HG03354 (cell line): ENCODE measurements at regions not wholly inside any gene's neighbourhood (a gene's known extent, or its start where the extent isn't known, plus 50 kb on each side); places are given as distances from the start of the nearest gene placed in this dataset.

ENCODE experiments used
- ATAC-seq: cut with Tn5 transposase; IDR thresholded peaks from one replicate; pipeline ENCODE4 v1.9.1; 2021; ENCODE audit warnings: mild to moderate bottlenecking; ENCODE audit not compliant: unreplicated experiment, poor library complexity, severe bottlenecking

DNA sequence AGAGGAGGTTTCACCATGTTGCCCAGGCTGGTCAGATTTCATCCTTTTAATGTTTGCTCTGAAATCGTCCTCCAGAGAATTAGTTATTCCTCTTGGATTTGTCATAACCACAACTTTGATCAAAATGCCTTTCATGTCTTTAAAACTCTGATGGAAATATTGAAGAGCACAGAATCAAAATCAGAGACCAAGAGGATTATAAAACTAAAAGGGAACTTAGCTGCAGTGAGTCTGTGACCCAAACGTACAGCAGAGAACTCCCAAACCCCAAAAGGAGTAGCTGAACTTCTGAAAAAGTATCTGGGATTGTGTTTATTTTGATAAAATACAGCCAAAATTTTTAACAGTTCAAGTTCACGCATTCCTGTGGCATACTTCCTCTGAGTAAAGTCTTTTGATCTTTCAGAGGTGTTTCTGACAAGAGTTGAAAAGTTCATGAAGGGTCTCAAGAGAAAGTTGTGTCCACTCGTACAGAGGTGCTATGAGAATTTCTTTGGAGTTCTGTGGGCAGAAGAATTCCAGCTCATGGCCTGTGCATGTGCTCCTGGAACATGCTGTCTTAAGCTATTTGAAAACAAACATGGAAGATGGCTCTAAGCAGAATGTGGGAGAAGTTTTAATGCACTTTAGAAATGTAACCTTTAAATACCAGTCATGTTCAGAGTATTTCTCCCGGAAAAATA lies 124.0 kb downstream of the ESM1 start:
- ATAC-seq = no peak

DNA sequence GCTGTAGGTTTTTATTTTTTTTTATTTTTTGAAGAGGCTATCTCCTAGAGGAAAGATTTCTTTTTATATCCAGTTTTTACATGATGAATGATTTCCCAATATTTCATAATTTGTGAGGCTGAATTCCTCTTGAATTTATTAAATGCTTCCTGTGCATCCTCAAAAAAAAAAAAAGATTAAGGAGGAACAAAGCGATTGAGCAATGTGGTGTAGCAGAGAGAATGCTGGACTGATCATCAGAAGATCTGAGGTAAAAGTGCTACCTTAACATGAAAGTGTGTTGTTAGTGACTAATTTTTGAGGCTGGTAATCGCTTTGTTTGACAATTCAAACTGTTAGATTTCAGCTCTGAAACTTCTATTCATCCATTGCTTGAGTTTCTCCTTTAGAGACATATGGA lies 125.1 kb downstream of the ESM1 start:
- no peak for ATAC-seq

DNA sequence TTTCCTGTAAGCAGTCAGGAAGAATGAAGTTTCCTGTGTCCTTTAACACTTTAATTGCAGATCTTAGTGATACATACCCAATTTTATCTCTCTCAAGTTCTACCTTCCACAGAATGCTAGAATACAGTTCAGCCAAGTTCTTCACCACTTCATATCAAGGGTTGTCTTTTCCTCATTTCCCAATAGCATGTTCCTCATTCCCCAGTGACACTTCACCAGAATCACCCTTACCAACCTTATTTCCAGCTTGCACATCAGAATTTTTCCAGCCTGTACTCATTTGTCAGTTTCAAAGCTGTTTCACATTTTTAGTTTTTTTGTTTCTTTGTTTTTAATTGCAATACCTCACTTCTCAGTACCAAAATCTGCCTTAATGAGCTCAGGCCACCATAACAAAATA lies 126.1 kb downstream of the ESM1 start:
- ATAC-seq = no peak

DNA sequence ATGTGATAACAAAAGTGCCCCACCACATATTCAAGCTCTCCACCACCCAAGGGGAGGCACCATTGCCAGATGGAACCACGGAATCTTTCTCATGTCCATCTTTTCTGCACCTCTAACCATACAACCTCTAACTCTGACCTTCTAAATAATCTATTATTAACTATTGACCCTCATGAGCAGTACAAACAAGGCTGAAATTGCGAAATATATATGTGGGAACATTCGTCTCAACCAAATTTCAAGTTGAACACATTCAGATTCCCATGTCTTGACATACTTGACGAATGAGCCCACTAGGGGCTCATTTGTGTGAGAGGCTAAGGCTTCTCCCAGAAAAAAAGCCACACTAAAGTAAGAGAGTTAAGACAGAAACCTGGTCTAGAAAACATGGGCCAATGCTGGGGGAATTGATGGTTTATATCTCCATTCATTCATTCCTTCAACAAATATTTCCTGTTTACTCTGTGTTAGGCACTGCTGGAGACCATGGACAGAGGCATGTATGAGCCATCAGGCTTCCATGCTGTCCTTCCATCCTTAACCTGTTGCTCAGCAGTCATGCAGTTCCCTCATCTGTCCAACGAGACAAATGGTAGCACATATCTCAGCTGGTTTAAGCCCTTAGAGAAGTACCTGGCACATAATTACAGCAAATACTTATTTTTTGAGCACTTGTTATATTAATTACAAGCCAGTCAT lies 130.4 kb downstream of the ESM1 start:
- ATAC-seq = no peak

DNA sequence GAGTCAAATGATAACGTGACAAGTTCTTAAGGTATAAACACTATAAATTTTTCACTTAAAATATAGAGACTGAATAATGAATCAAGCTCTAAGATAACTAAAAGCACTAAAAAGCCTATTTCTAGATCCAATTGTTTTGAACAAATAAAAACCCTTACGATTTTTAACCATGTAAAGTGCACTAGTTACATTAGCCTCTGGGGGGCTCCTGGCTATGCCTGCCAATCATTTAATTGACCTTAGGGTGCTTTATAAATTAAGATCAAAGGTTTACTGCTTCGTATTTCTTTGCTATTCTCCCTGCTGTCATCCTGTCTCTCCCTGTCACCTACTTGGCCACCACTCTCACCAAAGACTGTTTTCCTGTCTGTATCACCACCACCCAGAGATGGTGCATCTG lies 133.4 kb downstream of the ESM1 start:
- ATAC-seq = no peak

DNA sequence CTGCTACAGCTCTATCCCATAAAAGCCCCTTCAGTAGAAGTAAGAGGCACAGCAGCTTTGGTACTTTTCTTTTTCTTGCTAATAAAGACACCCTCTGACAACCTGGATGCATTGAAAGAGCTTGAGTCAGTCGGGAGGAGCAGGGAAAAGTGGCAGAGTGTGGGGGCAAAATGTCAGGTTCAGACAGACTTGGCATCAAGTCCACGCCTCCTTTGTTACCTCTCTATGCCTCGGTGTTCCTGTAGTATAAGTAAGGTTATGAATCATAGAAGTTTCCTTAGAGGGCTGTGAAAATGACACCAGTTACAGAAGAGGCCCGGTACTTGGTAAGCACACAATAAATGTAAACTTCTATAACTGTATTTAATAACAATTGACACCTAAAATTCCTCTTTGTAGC lies 133.9 kb downstream of the ESM1 start:
- ATAC-seq = no peak

DNA sequence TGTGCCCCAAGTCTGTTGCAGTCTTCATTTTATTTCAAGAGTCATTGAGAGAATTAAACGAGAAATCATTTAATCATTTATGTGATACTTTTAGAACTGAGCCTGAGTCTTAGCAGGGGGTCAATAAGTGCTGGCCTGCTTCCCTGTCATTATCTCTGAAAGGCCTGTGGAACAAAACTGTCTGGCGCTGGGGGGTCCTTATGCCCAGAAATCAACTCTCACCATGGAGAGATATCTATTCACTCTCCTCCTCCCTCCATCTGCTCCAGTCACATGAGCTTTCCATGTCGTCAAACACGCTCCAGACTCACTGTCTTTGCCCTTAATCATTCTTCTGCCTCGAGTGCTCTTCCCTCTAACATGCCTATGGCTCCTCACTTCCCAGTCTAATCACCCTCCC lies 136.8 kb downstream of the ESM1 start:
- ATAC-seq = no peak

DNA sequence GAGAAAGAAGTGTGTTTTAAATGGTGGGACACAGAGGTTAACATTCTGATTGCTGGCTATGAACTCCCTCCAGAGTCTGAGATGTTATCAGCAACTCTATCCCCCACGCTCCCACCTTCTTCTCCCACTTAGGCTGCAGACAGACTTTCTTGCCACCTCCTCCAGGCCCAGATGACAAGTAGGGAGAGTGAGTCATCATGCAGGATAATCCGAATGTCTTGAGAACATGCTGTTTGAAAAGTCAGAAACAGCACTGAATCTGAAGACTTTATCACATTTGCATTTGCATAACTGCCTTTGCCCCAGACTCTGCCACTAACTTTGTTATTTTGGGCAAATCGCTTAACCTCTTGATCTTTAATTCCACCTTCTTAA lies 139.8 kb downstream of the ESM1 start:
- ATAC-seq = no peak

DNA sequence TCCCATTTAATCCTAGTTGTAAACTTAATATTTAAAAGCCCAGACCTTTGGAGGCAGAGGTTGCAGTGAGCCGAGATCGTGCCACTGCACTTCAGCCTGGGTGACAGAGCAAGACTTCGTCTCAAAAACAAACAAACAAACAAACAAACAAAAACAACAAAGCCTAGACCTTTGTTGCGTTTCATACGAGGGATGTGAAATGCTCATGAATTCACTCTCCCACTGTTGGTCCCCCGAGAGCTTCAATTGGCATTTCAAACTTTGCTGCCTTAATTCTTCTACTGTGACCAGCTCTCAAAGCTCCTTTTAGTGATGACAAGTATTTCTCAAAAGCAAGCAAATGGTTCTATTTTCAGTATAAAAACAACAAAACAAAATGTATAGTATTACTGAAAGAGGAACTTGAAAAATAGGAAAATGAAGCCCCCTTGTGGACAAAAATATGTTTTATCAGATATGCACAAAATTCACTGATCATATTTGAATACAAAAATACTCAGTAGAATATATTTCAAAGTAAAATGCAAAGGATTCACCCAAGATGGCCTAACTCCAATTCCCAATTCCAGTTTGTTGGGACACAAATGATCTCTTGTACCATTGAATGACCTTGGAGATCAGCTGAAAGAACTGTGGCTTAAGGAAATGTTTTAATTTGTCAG lies 140.4 kb downstream of the ESM1 start:
- no peak for ATAC-seq

DNA sequence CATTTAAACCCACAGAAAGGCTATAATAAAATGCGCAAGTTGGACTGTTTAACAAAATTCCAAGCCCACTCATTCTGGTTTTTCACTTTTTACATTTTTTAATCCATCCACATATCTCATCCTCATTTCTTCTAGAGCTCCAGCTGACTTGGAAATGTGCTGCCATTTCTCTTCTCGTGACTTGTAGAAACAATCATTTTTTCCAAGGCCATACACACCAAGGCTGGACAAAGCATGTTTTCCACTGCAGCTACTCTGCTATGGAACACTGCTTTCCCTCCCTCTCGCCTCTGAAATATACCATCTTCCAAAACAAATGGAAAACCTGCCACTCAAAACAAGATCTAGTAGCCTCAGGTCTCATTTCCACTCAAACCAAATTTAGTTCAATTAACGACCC lies 141.1 kb downstream of the ESM1 start:
- no peak for ATAC-seq

DNA sequence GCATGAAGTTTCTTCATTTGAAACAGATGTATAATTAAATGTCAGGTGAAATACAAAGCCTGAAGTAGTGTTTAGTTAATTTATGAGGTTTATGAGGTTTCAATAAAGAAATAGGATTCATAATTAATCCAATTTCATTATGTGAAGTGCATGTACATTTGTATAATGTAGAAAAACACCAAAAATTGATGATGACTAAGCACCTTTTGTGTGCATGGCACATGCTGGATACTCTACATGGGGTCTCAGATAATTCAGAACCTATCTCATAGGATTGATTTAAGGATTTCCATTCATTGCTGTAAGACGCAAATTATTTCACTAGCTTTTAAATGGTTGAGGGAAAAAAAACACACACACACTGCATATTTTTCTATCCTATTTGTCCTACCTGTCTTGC lies 143.9 kb downstream of the ESM1 start:
- no peak for ATAC-seq

DNA sequence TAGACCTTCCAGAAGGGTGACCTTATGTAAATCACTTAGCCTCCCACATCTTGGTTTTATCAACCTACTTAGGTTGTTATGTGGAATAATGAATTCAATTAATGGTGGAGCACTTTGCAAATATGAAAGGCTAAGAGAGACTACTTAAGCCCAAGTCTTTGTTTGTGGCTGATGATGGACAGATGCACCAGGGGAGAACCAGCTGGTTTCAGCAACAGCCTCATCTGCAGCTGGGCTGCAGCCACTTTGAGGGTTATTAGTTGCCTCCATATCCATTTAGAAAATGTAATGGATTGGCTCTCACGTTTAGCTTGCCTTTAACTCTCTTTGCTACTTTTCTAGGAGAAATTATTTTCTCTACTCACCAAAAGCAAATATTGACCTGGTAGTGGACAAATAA lies 146.6 kb downstream of the ESM1 start:
- no peak for ATAC-seq

DNA sequence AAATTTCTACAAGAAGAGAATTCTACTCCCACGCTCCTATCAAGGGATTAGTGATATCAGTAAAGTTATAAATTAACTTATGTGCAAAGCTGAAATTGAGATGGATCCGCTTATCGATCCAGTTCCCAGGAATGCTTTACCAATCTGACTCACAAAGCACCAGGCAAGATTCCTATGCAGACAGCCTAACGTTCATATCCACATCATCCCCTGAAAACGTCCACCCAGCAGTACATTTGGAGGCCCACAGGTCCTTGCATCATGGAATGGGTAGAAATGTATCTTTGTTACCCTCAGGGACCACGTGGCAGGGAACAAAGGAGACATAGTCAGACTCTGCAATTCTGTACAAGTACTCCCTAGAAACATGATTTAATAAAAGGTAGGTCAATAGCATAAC lies 147.4 kb downstream of the ESM1 start:
- ATAC-seq = no peak

DNA sequence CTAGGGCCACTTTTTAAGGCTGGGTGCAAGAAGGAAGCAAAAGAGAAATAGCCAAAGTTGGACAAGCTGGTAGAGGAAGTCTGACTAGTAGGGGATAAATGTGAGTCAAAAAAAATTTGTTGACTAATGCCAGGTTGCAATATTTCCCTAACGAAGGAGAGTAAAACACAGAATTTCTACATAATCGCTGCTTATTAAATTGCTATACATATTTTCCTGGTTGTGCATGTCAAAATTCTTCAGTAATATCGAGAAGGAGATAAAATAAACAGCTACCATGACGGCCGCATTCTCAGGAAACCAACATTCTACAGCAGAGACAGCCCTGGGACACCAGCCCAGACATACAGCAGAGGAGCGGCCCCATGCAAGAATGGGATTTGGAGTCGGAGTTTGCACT lies 148.3 kb downstream of the ESM1 start:
- no peak for ATAC-seq

DNA sequence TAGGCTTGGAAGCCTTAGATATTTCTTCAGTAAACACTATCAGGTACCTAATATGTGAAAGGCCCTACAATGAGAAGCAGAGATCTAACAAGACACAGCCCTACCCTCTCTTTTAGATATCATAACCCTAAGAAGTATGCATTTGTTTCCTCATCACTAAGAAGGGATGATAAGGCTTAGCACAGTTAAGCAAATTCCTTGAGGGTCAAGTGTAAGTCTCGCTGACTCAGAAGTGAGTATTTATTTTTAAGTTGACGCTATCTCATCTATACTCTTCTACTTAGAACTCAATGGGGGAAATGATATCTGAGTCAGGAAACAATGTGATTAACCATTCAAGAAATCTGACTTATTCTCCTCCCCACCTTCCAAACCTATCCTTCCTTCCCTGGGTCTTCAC lies 149.7 kb downstream of the ESM1 start:
- no peak for ATAC-seq

DNA sequence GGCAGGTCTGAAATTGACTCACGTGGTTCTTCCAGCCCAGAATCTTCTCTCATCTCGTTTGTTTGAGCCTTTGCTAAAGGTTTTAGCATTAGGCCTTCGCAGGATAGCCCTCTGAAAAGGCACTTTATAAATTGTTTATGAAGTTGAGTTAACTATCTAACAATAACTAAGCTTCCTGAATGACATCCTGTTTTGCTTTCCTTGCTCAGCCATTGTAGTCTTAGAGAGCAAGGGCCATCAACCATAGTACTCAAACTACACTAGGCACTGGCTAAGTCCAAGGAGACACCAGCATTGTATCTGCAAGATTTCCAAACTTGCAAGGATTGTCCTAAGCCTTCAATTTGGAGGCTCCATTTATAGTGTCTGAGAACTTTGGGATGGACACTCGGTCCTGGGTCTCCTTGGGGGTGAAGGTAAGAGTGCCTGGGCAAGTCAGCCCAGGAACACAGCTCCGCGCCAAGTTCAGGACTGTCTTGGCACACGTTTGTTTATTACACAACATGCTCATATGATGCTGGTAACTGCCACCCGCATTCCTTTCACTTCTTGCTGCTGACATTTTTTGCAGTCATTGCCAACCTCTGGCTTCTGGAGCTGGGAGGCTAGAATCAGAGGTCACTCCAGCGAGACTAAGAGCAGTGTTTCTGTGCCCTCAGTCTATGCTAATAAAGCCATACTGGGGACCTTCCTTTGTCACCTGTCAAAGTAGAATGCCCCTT lies 151.1 kb downstream of the ESM1 start:
- no peak for ATAC-seq

DNA sequence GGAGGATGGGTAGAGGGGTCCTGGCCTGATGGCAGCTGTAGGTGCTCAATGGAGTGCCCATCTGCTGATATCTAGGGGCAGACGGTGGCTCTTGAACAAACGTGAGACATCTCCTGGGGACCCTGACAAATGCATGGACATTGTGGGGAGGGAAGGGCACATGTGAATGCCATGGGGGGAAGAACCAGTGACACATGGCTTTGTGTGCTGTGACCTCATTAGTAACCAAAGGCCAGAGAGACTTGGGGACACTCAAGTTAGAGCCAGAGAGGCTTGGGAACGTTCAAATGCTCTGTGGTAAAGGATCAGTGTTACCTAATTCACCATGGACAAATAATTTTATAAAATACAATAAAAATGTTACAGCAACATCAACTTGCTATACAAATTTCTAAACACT lies 151.8 kb downstream of the ESM1 start:
- no peak for ATAC-seq

DNA sequence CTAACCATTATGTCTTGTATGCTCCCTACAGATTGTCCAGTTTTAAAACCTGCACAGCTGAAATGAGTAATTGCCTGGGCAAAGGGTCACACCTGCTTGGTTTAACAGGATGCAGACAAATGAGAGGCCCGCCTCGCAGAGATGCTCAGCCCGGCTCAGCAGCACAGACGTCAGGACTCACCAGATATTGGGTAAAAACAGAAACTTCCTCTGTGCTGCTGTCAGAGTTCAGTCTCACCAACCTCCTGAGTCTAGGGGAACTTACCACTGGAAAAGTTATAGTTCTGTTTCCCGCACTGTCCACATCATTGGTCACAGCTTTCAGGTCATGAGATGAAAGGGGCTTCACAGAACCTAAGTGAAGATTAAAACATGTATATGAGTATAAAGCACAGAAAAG lies 152.5 kb downstream of the ESM1 start:
- no peak for ATAC-seq

DNA sequence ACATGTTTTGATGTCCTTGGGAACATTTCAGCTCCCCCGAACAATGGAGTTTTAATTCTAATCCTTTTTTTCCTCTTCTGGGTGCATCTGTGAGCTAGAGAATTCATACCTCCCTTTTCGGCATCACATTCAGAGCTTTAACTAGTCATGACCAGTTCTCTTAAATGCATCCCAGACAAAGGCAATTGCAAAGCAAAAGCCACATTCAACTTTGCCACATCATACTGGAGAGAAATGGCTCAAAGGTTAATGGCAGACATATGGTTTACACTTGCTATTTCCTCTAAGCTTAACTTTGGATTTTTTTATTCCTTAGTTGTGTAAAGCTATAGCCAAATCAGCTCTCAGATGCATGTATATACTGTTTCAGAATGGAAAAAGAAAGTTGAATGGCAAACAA lies 153.3 kb downstream of the ESM1 start:
- no peak for ATAC-seq

DNA sequence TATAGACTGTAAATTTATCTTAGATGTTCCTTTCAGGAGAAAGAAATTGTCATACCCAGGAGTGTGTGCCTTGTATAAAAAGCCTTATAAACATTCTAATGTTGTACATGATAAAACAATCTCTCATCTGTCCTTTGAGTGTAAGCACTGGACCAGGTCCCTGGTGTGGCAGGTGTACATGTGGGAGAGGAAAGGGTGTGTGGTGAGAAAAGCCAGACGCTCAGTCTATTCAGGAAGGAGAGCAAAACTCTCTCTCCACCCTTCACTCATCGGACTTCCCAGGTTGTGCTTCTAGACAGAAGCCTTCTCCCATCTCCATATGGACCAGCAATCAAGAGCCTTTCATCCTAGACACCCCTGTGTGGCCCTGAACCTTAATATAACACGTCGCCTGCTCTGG lies 154.2 kb downstream of the ESM1 start:
- no peak for ATAC-seq
